Epithelial cell of esophagus (primary cell): ENCODE measurements at regions not wholly inside any gene's neighbourhood (a gene's known extent, or its start where the extent isn't known, plus 50 kb on each side); places are given as distances from the start of the nearest gene placed in this dataset.

Source experiments
- DNase-seq: peaks from one replicate; pipeline ENCODE4 v3.0.0; 2010; ENCODE audit warnings: low read depth
- H3K4me3 ChIP-seq: 2 replicates; pipeline ENCODE4 v1.5.1; 2011; ENCODE audit warnings: mild to moderate bottlenecking, low read length, control low read depth
- TF ChIP-seq, protein P1 (sequence below): IDR thresholded peaks from 2 replicates; pipeline ENCODE4 v1.5.1; 2011; ENCODE audit warnings: low read depth, mild to moderate bottlenecking, low read length, control low read depth, inconsistent platforms; ENCODE audit not compliant: insufficient read depth; ENCODE audit errors: missing control alignments

GRCh38 chr9:129322641-129323375 lies 144.7 kb upstream of the IER5L start:
- TF ChIP-seq, protein P1, sequence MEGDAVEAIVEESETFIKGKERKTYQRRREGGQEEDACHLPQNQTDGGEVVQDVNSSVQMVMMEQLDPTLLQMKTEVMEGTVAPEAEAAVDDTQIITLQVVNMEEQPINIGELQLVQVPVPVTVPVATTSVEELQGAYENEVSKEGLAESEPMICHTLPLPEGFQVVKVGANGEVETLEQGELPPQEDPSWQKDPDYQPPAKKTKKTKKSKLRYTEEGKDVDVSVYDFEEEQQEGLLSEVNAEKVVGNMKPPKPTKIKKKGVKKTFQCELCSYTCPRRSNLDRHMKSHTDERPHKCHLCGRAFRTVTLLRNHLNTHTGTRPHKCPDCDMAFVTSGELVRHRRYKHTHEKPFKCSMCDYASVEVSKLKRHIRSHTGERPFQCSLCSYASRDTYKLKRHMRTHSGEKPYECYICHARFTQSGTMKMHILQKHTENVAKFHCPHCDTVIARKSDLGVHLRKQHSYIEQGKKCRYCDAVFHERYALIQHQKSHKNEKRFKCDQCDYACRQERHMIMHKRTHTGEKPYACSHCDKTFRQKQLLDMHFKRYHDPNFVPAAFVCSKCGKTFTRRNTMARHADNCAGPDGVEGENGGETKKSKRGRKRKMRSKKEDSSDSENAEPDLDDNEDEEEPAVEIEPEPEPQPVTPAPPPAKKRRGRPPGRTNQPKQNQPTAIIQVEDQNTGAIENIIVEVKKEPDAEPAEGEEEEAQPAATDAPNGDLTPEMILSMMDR, result no peak
- no peak for DNase-seq
- H3K4me3 ChIP-seq, result no peak overlapping the region

DNA sequence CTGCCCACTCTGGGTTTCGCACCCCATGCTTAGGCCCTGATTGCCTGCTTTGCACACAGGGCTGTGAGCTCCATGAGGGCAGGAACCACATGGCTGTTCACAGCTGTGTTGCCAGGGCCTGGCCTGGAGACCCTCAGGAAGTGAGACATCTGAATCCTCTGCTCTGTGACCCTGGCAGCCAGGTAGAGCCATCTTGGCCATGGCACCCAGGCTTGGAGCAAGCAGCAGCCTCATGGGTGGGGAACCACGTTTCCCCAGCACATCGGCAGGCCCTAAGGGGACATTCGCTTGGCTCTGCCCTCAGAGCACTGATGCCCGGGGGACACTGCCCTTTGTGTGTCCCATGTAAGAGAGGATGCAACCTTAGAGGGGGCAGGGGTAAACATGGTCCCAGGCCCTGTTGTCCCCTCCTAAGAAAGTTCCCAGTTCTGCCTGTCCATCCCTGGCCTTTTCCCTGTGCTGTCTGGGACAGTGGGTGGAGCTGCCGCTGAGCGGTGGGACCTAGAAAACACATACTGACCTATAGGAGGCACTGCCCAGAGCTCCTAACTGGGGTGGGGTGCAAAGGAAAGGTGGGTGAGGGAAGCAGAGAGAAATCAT lies 144.1 kb upstream of the IER5L start:
- DNase-seq, result no peak
- TF ChIP-seq, protein P1, result no peak
- no peak overlapping the region for H3K4me3 ChIP-seq

- TF ChIP-seq, protein P1, result no peak
- no peak overlapping the region for H3K4me3 ChIP-seq
- no peak for DNase-seq
Measured at GRCh38 chr9:129321286-129322021, 143.4 kb upstream of the IER5L start.

GRCh38 chr9:129320575-129321285 lies 142.7 kb upstream of the IER5L start:
- H3K4me3 ChIP-seq, result no peak overlapping the region
- peak; percentile 48 for DNase-seq
- TF ChIP-seq, protein P1, result no peak

GRCh38 chr9:129319938-129320481 lies 141.9 kb upstream of the IER5L start:
- no peak overlapping the region for H3K4me3 ChIP-seq
- DNase-seq, result no peak
- TF ChIP-seq, protein P1, result no peak

DNA sequence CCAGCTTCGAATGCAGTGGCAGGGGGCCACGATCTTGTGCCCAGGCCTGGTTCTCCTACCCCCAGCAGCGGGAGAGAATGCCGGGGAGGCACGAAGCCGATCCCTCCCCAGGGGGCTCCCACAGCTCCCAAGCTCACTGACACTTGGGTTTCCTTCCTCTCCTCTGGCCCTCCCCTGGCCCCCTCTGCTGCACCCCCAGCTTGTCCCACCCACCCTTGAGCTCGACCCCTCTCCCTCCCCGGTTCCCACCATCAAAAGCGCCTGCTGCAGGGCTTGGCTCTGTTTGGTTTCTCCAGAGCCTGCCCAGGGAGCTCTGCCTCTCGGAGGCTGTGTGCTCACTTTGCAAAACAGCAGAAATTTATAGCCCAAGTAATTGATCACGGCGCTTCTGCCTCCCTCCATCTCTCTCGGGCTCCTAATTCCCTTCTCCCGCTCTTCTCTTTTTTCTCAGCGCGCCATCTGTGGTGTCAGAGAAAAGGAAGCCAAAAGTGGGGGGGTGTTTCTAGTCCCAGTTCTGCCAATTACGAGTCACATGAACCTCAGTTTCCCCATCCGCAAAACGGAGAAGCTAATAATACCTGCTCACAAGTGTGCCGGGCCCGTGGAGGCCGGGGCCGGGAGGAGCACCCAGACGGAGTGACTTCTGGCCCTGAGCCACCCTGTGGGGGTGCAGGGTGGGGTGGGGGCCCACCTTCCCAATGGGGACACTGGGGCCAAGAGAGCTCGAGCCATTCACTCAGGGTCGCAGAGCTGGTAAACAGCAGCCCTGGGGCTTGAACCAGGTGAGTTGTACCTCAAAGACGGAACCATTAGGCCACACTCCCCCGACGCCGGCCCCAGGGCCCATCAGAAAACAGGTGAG lies 141.2 kb upstream of the IER5L start:
- DNase-seq, result no peak
- no peak overlapping the region for H3K4me3 ChIP-seq
- TF ChIP-seq, protein P1, result no peak
